ENCODE measurements at regions not wholly inside any gene's neighbourhood (a gene's known extent, or its start where the extent isn't known, plus 50 kb on each side); places are given as distances from the start of the nearest gene placed in this dataset.

GRCh38 chr4:24131954-24132673 is 242.3 kb upstream of the PPARGC1A start:
- no peak overlapping the region for H3K4me3 Mint-ChIP-seq (ENCODE audit: unreplicated experiment)
- peaks cover 3% of the 10 kb centered on the region for H3K36me3 Mint-ChIP-seq (ENCODE audit: unreplicated experiment)
- H3K9me3 Mint-ChIP-seq (ENCODE audit: unreplicated experiment) = no peaks in the 10 kb centered on the region
- no peak overlapping the region for H3K27ac Mint-ChIP-seq (ENCODE audit: unreplicated experiment)
- H3K4me1 Mint-ChIP-seq (ENCODE audit: unreplicated experiment) = peaks cover 16% of the 10 kb centered on the region
- TF ChIP-seq, protein P1, sequence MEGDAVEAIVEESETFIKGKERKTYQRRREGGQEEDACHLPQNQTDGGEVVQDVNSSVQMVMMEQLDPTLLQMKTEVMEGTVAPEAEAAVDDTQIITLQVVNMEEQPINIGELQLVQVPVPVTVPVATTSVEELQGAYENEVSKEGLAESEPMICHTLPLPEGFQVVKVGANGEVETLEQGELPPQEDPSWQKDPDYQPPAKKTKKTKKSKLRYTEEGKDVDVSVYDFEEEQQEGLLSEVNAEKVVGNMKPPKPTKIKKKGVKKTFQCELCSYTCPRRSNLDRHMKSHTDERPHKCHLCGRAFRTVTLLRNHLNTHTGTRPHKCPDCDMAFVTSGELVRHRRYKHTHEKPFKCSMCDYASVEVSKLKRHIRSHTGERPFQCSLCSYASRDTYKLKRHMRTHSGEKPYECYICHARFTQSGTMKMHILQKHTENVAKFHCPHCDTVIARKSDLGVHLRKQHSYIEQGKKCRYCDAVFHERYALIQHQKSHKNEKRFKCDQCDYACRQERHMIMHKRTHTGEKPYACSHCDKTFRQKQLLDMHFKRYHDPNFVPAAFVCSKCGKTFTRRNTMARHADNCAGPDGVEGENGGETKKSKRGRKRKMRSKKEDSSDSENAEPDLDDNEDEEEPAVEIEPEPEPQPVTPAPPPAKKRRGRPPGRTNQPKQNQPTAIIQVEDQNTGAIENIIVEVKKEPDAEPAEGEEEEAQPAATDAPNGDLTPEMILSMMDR (IDR thresholded peaks at IDR 0.05) = no peak
- H3K27me3 Mint-ChIP-seq (ENCODE audit: unreplicated experiment) = peaks cover 2% of the 10 kb centered on the region
- no peak for DNase-seq (ENCODE audit: extremely low spot score, unreplicated experiment)

DNA sequence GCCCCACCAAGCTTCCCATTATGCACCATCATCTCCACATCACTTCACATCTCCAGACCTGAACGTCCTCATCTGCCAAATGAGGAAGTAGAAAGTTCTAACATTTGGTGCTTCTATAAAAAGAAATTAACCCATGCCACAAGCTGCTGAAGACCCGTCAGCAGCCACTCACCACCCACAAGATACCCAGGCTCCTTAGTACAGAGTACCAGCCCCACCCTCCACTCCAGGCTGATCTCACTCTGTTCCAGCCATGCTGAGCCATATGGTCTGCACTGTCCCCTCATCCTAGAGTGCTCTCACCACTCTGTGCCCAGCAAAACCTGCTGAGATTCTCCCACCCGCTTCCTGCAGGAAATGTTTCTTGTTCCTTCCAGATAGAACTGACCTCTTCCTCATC is 240.8 kb upstream of the PPARGC1A start:
- Mint-ChIP-seq H3K27me3 (ENCODE audit: unreplicated experiment) (peaks cover 2% of the 10 kb centered on the region), H3K4me3 (ENCODE audit: unreplicated experiment) (no peak overlapping the region), H3K4me1 (ENCODE audit: unreplicated experiment) (peaks cover 17% of the 10 kb centered on the region), H3K27ac (ENCODE audit: unreplicated experiment) (no peak overlapping the region), H3K36me3 (ENCODE audit: unreplicated experiment) (peaks cover 3% of the 10 kb centered on the region), H3K9me3 (ENCODE audit: unreplicated experiment) (no peaks in the 10 kb centered on the region)
- no peak for DNase-seq (ENCODE audit: extremely low spot score, unreplicated experiment)
- TF ChIP-seq, protein P1 (IDR thresholded peaks at IDR 0.05) = no peak

GRCh38 chr4:24126776-24127175 is 236.9 kb upstream of the PPARGC1A start:
- DNase-seq (ENCODE audit: extremely low spot score, unreplicated experiment) = no peak
- TF ChIP-seq, protein P1 (IDR thresholded peaks at IDR 0.05) = no peak
- no peaks in the 10 kb centered on the region for H3K36me3 Mint-ChIP-seq (ENCODE audit: unreplicated experiment)
- no peak overlapping the region for H3K4me3 Mint-ChIP-seq (ENCODE audit: unreplicated experiment)
- peaks cover 19% of the 10 kb centered on the region for H3K4me1 Mint-ChIP-seq (ENCODE audit: unreplicated experiment)
- H3K27me3 Mint-ChIP-seq (ENCODE audit: unreplicated experiment) = no peaks in the 10 kb centered on the region
- no peak overlapping the region for H3K27ac Mint-ChIP-seq (ENCODE audit: unreplicated experiment)
- H3K9me3 Mint-ChIP-seq (ENCODE audit: unreplicated experiment) = no peaks in the 10 kb centered on the region

DNA sequence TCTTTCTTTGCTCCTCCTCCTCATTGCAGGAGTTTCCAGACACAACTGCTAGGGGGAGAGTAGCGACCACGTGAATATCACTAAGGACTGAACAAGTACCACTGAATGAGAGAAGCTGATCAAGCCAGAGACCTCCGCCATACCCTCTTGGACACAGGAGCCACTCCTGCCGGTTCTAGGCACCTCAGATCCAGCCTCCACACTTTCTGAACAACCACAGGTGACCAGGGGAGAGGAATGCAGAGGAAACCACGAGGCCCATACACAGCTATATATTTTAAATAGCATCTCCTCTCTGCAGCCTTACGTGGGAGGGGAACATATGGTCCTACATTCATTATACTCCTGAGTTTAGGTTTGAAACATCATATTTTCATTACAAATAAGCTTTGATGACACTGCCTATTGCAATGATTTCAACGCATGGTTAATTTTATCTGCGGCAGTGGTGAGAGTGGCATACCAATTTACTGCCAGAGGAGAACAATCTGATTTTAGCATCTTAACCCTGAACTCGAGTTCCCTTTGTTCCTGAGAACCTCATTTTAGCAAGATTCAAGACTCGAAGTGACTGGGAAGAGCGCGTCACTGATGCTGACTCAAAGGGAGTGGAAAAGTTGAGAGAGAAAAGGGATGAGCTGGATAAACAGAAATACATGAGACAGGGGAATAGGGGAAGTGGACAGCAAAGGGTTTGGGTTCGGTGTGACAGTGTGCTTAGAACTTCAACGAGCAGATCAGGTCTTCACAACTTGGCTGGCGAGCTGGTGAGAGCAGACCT is 231.7 kb upstream of the PPARGC1A start:
- peaks cover 2% of the 10 kb centered on the region for H3K4me1 Mint-ChIP-seq (ENCODE audit: unreplicated experiment)
- H3K36me3 Mint-ChIP-seq (ENCODE audit: unreplicated experiment) = no peaks in the 10 kb centered on the region
- TF ChIP-seq, protein P1 (IDR thresholded peaks at IDR 0.05) = no peak
- no peak overlapping the region for H3K27ac Mint-ChIP-seq (ENCODE audit: unreplicated experiment)
- H3K27me3 Mint-ChIP-seq (ENCODE audit: unreplicated experiment) = no peaks in the 10 kb centered on the region
- H3K9me3 Mint-ChIP-seq (ENCODE audit: unreplicated experiment) = no peaks in the 10 kb centered on the region
- no peak overlapping the region for H3K4me3 Mint-ChIP-seq (ENCODE audit: unreplicated experiment)
- no peak for DNase-seq (ENCODE audit: extremely low spot score, unreplicated experiment)

- H3K36me3 Mint-ChIP-seq (ENCODE audit: unreplicated experiment) = no peaks in the 10 kb centered on the region
- DNase-seq (ENCODE audit: extremely low spot score, unreplicated experiment) = no peak
Measured at GRCh38 chr4:24117975-24118374, 228.1 kb upstream of the PPARGC1A start.

More at GRCh38 chr4:24117975-24118374, 228.1 kb upstream of the PPARGC1A start:
- Mint-ChIP-seq H3K27me3 (ENCODE audit: unreplicated experiment) (no peaks in the 10 kb centered on the region), H3K4me1 (ENCODE audit: unreplicated experiment) (no peaks in the 10 kb centered on the region), H3K4me3 (ENCODE audit: unreplicated experiment) (no peak overlapping the region), H3K27ac (ENCODE audit: unreplicated experiment) (no peak overlapping the region), H3K9me3 (ENCODE audit: unreplicated experiment) (no peaks in the 10 kb centered on the region)
- TF ChIP-seq, protein P1 (IDR thresholded peaks at IDR 0.05) = no peak

Data from osteocyte (in vitro differentiated cells).